HG03039 (cell line): ENCODE measurements at regions not wholly inside any gene's neighbourhood (a gene's known extent, or its start where the extent isn't known, plus 50 kb on each side); places are given as distances from the start of the nearest gene placed in this dataset.
A peak's percentile ranks its signal among the peaks of the same experiment; 100 is the strongest.

ENCODE experiments used
- ATAC-seq: cut with Tn5 transposase; IDR thresholded peaks from one replicate; pipeline ENCODE4 v1.9.1; 2021; ENCODE audit warnings: mild to moderate bottlenecking, moderate library complexity; ENCODE audit not compliant: unreplicated experiment

DNA sequence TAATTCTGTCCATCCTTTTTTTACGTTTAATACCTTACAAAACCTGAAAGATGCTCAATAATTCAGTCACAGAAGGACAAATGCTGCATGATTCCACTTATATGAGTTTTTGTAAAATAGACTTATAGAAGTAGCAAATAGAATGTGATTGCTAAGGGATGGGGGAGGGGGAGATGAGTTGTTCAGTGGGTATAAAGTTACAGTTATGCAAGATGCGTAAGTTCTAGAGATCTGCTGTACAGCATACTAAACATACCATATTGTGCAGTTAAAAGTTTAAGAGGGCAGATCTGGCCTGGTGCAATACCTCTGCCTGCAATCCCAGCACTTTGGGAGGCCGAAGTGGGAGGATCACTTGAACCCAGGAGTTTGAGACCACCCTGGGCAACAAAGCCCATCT lies 78.8 kb downstream of the TET3 start:
- ATAC-seq = no peak

DNA sequence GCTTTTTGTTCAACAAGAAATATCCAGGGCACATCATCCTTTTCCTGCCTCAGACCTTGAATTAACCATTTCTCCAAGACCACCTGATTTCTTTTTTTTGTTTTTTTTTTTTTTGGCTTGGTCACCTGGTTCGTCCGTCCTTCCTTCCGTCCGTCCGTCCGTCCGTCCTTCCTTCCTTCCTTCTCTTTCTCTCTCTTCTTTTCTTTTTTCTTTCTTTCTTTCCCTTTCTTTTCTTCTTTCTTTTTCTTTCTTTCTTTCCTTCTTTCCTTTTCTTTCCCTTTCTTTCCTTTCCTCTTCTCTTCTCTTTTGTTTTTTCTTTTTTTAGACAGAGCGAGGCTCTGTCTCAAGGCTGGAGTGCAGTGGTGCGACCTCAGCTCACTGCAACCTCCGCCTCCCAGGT lies 80.7 kb downstream of the TET3 start:
- ATAC-seq = no peak

DNA sequence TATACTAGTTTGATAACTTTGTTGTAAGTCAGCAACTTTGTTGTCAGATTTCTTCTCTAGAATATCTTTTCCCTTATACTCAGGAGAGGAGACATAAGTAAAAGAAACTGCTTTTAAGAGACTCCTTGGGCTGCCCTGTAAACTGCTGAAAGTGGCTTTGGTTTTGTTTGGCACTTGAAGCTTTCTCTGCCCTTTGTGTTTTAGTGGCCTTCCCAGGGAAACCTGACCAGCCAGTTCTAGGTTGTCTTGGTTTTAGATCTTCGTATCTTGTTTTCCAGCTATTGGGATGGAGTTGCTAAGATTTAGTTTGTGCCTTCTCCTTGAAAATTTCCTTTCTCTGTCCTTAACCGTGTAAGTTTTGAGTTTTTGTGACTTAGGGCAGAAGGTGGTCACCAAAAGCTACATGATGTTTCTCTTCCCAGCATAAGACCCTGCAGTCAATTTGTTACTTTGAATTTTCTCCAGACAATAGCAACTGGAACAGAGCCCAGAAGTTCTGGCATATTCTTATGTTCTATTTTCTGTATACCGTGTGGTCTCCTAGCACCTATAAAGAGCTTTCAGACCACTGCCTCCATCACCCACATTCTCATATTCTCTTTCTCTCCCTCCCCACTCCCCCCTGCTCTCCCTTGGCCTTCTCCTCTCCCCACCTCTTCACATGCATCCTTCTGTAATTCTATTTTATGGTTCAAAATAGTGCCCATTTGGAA lies 81.1 kb downstream of the BOLA3 start:
- ATAC-seq = no peak

DNA sequence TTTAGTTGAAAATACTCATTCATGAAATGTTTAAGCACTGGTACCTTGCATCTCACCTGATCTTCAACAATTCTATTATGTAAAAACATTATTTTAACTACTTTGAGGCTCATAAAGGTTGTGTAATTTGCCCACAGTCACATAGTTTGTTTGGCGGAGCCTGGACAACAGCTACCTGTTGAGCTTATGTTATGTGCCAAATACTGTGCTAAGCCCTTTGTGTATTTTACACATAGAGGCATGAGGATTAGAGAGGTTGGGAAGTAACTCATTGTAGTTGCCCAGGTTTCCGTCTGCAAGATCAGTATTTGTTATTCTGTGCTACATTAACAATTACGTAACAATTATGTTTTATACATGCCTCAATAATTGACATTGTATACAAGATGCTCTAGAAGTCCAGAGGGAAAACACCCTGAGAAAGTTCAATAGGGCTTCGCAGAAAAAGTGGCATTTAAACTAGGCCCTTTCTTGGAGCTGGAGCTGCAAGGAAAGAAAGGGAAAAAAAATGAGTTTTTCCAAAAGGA lies 80.4 kb downstream of the BOLA3 start:
- no peak for ATAC-seq

DNA sequence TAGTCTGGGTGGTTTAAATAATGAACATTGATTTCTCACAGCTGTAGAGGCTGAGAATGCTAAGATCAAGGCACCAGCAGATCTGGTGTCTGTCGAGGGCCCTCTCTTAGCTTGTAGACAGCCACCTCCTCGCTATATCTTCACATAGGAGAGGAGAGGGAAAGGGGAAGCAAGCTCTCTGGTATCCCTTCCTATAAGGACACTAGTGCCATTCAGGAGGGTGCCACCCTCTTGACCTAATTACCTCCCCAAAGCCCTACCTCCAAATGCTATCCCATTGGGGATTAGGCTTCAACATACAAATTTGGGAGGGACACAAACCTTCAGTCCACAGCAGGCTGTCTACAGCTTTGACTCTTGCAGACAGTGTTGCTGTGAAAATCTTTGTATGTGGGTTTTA lies 76.7 kb downstream of the BOLA3 start:
- ATAC-seq = no peak

DNA sequence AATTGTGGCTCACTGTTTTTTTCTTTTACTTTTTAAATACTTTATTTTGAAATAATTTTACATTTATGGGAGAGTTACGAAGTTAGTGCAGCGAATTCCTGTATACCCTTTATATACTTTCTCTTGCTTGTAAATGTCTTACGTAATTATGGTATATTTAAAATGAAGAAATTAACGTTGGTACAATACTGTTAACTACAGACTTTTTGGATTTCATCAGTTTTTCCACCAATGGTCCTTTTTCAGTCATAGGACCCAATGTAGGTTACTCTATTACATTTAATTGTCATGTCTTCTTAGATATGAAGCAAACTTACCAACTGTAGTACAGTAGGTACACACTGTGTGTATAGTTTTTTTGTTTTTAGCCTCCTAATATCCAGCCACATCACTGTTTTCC lies 76.3 kb downstream of the BOLA3 start:
- no peak for ATAC-seq

DNA sequence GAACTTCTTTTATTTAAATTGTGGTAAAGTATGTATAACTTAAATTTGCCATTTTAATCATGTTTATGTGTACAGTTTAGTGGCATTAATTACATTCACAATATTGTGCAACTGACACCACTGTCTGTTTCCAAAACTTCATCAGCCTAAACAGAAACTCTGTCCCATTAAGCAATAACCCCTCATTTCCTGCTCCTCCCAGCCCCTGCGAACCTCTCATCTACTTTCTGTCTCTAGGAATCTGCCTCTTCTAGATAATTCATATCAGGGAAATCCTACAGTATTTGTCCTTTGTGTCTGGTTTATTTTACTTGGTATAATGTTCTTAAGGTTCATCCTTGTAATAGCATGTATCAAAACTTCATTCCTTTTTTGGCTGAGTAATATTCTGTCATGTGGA lies 75.1 kb downstream of the BOLA3 start:
- ATAC-seq = no peak

DNA sequence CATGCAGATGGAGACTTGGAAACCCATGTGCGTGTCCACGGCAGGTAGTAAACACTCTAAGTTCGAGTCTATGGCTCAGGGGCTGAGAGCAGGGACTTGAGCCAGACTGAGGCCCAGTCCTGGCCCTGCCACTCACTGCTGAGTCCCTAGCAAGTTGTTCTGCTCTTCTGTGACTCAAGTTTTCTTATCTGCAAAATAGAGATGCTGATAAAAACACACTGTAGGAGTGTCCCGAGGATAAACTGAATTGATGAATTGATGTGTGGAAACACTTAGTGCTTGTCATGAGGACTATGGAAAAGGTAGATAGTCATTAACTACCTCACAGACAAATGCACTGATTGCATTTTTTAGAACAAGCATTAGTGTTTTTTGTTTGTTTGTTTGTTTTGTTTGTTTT lies 73.2 kb downstream of the BOLA3 start:
- ATAC-seq = no peak

DNA sequence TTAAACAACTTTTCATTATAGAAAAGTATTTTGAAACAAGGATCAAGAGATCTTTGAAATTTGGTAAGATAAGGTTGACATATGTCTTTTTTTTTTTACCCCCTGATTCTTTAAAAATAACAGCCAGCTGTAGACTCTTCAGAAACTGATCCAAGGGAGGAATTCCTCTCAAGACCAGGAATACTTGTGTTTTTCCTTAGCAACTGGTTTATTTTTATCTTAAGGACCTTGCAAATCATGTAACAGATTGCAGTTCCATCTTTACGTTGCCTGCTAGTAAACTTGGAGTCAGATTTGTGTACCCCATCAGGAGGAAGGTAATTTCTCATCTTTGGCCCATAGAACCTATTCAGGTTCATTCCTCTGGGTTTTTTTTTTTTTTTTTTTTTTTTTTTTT lies 71.6 kb downstream of the BOLA3 start:
- no peak for ATAC-seq

DNA sequence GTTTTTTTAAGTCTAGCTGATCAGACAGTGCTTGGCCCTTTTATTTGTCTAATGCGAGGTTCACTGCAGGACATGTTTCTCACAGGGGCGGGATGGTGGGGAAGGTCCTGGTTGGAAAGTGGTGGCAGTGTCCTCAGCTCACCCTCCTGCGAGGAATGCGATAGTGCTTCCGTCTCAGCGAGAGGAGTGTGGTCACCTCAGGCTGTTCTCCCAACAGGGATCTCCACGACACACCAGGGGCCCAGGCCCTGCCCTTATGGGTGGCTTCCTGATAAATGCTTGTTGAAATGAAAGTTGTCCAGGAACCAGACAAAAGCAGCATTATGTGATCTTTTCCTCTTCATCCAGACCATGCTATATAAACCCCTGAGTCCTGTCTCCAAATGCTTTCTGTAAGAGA lies 70.1 kb downstream of the BOLA3 start:
- no peak for ATAC-seq

DNA sequence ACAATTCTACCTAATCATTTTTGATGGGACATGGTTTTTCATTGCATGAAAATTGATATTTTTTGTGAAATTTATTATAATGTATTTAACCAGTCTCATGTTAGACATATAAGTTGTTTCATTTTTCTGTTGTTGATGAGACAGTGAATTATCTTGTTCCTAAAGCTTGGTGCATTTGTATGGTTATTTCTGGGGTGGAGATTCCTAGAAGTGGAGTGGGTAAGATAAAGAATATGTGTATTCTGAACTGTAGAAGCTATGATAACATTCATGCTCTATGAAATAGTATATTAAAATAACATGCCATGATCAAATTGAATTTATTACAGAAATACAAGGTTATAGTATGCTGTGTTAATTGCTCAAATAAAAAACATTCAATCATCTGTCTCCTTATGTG lies 69.2 kb downstream of the BOLA3 start:
- no peak for ATAC-seq

DNA sequence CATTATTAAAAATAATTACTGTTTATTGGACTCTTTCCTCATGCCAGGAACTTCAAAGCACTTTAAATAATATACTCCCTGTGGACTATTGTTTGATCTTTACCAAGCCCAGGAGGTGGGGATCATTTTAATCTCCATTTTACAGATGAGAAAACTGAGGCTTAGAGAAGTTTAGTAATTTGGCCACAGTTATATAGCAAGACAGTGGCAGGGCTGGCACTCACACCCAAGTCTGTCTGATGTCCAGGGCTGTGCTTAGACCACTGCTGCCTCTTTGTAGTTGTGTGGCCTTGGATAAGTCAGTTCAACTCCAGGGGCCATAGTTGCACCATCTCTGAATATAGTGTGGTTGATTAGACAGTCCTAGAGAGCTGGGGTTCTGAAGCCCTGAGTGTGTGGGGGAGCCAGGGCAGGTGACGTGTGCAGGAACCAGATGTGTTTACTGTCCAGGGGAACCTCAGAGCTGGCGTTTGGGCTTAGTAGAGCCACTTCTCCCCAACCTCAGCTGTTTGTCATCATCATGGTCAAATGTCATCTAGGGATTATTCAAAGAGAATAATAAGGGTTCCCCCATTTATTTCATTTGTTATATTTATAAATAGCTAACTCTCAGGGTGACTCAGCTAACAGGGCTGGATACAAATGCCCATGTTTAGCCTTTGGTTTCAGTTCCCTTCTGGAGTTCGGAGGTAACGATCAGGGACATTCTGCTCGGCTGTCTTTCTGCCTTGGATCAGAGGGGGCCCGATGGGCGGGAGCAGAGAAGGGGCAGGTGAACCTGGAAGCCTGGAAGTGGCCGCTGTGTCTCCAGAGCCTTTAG lies 68.0 kb downstream of the BOLA3 start:
- peak; percentile 61 for ATAC-seq

DNA sequence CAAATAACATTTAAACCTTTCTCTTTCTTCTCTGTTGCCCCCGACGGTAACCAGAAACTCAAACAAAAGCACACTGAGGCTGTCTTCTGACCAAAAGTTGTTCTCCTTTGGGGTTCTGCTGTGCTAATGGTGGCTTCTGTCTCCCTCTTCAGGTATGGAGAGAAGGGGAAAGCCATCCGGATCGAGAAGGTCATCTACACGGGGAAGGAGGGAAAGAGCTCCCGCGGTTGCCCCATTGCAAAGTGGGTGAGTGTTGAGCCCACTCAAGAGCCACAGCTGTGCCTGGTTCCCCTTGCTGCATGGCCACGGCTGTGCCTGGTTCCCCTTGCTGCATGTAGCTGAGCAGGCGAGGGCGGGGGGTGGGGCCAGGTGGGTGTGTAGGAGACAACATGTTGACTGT lies 67.4 kb downstream of the BOLA3 start:
- ATAC-seq = peak; percentile 12

DNA sequence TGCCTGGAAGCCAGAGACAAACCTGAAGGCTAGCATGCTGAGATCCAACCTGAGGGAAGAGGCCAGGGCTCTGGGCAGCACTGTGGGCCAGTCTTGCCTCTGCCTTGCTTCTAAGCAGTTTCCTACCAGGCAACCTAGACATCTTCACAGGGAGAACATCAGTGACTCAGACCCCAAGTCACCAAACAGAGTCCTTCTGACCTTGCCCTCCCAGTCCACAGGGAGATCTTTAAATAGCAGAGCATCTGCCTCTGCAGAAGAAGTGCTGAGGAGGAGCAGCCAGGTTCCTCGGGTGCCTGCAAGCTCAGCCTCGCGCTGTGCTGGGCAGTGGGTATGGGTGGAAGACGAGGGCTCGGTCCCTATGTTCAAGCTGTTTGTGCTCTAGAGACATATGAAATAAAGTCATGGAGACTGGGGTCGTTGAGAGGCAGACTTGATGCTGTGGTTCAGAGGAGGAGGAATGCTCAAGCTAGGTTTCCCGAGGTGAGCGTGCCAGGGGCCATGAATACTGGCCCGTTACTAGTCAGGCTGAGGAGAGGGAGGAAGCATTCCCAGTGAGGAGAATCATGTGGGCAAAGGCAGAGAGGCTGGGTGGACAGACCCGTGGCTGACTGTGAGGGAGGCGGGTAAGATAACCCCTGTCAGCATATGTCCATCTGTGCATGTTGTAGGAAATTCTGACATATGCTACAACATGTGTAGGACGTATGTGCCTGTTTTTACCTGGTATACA lies 66.5 kb downstream of the BOLA3 start:
- ATAC-seq = no peak

DNA sequence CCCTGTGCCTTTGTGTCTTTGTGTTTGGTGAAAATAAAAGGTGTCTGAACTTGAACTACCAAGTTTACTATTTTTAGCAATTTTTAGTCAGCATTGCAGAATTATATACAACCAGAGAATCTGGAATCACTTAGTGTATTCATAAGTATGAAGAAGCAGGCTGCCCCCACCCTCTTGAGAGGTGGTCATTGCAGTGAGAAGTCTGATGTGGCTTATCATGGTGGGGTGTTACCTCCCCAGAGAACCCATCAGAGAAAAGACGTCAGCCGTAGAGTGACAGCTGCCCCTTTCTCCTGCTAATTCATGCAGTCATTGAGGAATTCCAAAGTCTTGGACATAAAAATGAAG lies 66.0 kb downstream of the BOLA3 start:
- no peak for ATAC-seq

DNA sequence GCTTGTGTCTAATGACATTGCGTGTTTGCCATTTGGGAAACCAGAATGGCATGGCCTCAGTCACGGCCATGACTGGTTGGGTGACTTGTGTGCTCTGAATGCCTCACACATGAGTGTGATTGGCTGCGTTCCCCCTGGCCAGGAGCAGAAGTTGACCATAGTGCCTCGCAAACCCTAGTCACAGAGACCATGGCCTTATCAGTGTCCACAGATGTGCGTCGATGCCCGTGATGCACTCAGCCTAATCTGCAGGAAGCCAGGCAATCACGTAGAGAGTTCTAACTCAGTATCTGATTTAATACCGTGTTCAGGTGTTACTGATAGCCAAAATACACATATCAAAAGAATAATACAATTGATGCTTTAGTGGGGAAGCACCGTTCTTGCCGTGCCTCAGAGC lies 64.0 kb downstream of the BOLA3 start:
- ATAC-seq = no peak
